Right lobe of liver (tissue), 6 donors: ENCODE measurements at regions not wholly inside any gene's neighbourhood (a gene's known extent, or its start where the extent isn't known, plus 50 kb on each side); places are given as distances from the start of the nearest gene placed in this dataset.

Source experiments
- ATAC-seq, 4 donors: fragments of 200-7000 bp; cut with Tn5 transposase; one replicate each; pipeline ENCODE4 v1.9.1; 2020; ENCODE audit warnings: mild to moderate bottlenecking in 4 of 4, moderate library complexity in 4 of 4
- DNase-seq, 3 donors: peaks; one replicate each; pipeline ENCODE4 v3.0.0-alpha.2; 2020
- H3K27ac ChIP-seq, 3 donors: fragments of 200-600 bp; one replicate each; pipeline ENCODE4 v1.8.0; 2022
- H3K27me3 ChIP-seq, 2 donors: fragments of 200-600 bp; one replicate each; pipeline ENCODE4 v1.8.0; 2022
- H3K36me3 ChIP-seq, 4 donors: fragments of 200-600 bp; sonication (generic) in 1 of 4; one replicate each; pipeline versions ENCODE4 v1.5.1 to v1.8.0; 2017 to 2022; ENCODE audit warnings: control low read depth in 1 of 4
- H3K4me1 ChIP-seq, 4 donors: fragments of 200-600 bp; sonication (generic) in 1 of 4; one replicate each; pipeline versions ENCODE4 v1.5.1 to v1.8.0; 2017 to 2022; ENCODE audit warnings: control low read depth in 1 of 4
- H3K4me3 ChIP-seq, 3 donors: fragments of 200-600 bp; one replicate each; pipeline ENCODE4 v1.8.0; 2022
- H3K9me3 ChIP-seq, 4 donors: fragments of 200-600 bp; sonication (generic) in 1 of 4; one replicate each; pipeline versions ENCODE4 v1.5.1 to v1.8.0; 2017 to 2022; ENCODE audit warnings: control low read depth in 1 of 4
- POLR2A ChIP-seq: fragments of 450-650 bp; IDR thresholded peaks from one replicate; pipeline ENCODE4 v1.6.1; 2017; ENCODE audit warnings: antibody characterized with exemption, mild to moderate bottlenecking
- WGBS: methylation state at CpG from one replicate; pipeline ENCODE4 v1.1.6; 2018; ENCODE audit warnings: low coverage, low lambda C conversion rate; ENCODE audit not compliant: insufficient coverage; ENCODE audit errors: missing lambda C conversion rate; 5-methylcytosine and 5-hydroxymethylcytosine counted together
- intact Hi-C, 2 donors: fragments of 100-400 bp; cut with DNase I; formaldehyde crosslinking; loops; one replicate each; pipeline versions ENCODE4 v1.11.2 to v1.14.1; 2022
- TF ChIP-seq, protein P1 (sequence below), 4 donors: fragments of 200-600 bp in 3 of 4; fragments of 450-650 bp in 1 of 4; IDR thresholded peaks; one replicate each; pipeline versions ENCODE4 v1.5.1 to v1.8.0; 2016 to 2022; ENCODE audit warnings: antibody characterized with exemption in 4 of 4, mild to moderate bottlenecking in 2 of 4
- donor health status: DM: no; HTN: yes; CAD: no.
- donor health status: DM: no; HTN: no; CAD: no.
- donor health status: DM: no; HTN: no; CAD: no.
- donor health status: DM: no; HTN: yes; CAD: no.
- donor health status: DM: no; HTN: yes; CAD: no.

DNA sequence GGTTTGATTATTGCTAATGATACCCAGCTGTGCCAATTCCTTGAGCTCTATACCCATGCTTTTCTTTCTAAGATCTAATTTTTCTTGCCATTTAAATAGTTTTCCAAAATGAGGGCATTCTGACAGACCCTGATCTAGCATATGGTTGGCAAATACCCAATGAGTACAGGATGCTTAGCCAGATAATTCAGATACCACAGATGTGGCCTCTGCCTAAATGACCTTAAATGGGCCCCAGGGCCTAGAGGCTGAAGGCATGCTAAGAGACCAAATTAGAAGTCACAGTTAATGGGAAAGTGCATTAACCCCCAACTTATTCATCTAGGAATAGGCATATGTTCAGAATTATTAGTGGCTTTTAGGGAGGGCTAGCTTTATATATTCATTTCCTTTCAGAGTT is 122.3 kb upstream of the CNOT2 start:
- ATAC-seq (no peak), DNase-seq (no peak)
- H3K36me3 ChIP-seq = no peaks in the 10 kb centered on the region
- no peaks in the 10 kb centered on the region for H3K9me3 ChIP-seq
- no peaks in the 10 kb centered on the region for H3K4me1 ChIP-seq
- H3K4me3 ChIP-seq = no peak overlapping the region
- intact Hi-C loops = no loop called here
- no peak overlapping the region for H3K27ac ChIP-seq
- H3K27me3 ChIP-seq = no peaks in the 10 kb centered on the region
- TF ChIP-seq POLR2A = no peak
- TF ChIP-seq, protein P1, sequence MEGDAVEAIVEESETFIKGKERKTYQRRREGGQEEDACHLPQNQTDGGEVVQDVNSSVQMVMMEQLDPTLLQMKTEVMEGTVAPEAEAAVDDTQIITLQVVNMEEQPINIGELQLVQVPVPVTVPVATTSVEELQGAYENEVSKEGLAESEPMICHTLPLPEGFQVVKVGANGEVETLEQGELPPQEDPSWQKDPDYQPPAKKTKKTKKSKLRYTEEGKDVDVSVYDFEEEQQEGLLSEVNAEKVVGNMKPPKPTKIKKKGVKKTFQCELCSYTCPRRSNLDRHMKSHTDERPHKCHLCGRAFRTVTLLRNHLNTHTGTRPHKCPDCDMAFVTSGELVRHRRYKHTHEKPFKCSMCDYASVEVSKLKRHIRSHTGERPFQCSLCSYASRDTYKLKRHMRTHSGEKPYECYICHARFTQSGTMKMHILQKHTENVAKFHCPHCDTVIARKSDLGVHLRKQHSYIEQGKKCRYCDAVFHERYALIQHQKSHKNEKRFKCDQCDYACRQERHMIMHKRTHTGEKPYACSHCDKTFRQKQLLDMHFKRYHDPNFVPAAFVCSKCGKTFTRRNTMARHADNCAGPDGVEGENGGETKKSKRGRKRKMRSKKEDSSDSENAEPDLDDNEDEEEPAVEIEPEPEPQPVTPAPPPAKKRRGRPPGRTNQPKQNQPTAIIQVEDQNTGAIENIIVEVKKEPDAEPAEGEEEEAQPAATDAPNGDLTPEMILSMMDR (IDR thresholded peaks at IDR 0.05) = no peak

DNA sequence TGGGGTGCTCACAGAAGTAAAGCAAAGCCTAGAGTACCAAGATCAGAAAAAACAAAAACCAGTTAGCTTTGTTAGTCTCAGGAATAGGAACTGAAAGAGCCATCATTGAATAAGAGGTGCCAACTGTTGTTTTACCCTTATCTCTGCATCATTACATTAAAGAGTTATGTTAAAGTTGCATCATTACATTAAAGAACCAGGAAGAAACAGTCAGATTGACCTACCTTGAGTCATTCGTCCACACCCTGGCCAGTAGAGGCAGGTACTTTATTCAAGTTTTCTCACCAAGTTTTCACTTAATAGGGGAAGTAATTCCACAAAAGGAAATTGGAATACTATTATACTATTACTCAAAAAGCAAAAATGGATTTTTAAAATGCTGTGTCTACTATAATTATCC is 121.7 kb upstream of the CNOT2 start:
- 69% methylated on average over 1 of the region's 1 CpG for WGBS
- TF ChIP-seq, protein P1 (IDR thresholded peaks at IDR 0.05) = no peak
- TF ChIP-seq POLR2A = no peak
- no peak for ATAC-seq

DNA sequence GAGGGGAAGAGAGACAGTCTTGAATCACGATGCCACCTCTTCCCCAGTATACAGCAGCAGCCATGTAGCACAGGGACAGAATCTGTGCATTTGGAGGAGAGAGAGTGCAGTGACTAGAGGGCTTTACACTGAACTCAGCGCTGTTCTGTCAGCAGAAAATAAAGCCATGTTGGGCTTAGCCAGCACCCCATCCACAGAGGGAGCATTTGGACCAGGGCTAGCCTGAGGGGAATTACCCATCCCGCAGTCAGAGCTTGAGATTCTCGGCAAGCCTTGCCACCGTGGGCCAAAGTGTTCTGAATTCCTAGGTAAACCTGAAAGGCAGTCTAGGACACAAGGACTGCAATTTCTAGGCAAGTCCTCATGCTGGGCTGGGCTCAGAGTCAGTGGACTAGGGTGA is 120.4 kb upstream of the CNOT2 start:
- WGBS = 43% methylated on average over 1 of the region's 5 CpGs
- H3K4me1 ChIP-seq = no peaks in the 10 kb centered on the region
- no peaks in the 10 kb centered on the region for H3K9me3 ChIP-seq
- no peaks in the 10 kb centered on the region for H3K27me3 ChIP-seq
- ATAC-seq (no peak), DNase-seq (no peak)
- H3K27ac ChIP-seq = no peak overlapping the region
- intact Hi-C loops = no loop called here
- no peaks in the 10 kb centered on the region for H3K36me3 ChIP-seq
- H3K4me3 ChIP-seq = no peak overlapping the region
- TF ChIP-seq, protein P1 (IDR thresholded peaks at IDR 0.05) = no peak
- TF ChIP-seq POLR2A = no peak

More for the DNA sequence above, 121.7 kb upstream of the CNOT2 start:
- Histone ChIP-seq H3K27ac (no peak overlapping the region), H3K36me3 (no peaks in the 10 kb centered on the region), H3K9me3 (no peaks in the 10 kb centered on the region), H3K4me3 (no peak overlapping the region), H3K4me1 (no peaks in the 10 kb centered on the region), H3K27me3 (no peaks in the 10 kb centered on the region)
- intact Hi-C loops = no loop called here
- DNase-seq = no peak

DNA sequence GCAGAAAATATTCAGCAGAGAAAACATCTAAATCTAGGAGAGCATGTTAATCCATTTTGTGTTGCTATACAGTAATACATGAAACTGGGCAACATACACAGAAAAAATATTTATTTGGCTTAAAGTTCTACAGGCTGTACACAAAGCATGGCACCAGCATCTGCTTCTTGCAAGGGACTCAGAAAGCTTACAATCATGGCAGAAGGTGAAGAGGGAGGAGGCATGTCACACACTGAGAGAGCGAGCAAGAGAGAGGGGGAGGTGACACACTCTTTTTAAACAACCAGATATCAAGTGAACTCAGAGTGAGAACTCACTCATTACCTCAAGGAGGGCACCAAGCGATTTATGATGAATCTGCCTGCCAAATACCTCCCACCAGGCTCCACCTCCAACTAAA is 94.2 kb upstream of the CNOT2 start:
- Histone ChIP-seq H3K4me1 (no peaks in the 10 kb centered on the region), H3K27me3 (no peaks in the 10 kb centered on the region), H3K27ac (no peak overlapping the region), H3K9me3 (no peaks in the 10 kb centered on the region), H3K36me3 (no peaks in the 10 kb centered on the region), H3K4me3 (no peak overlapping the region)
- TF ChIP-seq, protein P1 (IDR thresholded peaks at IDR 0.05) = no peak
- no peak for TF ChIP-seq POLR2A
- intact Hi-C loops = no loop called here
- no peak for DNase-seq
- 50% methylated on average over 2 of the region's 2 CpGs for WGBS
- ATAC-seq = no peak

DNA sequence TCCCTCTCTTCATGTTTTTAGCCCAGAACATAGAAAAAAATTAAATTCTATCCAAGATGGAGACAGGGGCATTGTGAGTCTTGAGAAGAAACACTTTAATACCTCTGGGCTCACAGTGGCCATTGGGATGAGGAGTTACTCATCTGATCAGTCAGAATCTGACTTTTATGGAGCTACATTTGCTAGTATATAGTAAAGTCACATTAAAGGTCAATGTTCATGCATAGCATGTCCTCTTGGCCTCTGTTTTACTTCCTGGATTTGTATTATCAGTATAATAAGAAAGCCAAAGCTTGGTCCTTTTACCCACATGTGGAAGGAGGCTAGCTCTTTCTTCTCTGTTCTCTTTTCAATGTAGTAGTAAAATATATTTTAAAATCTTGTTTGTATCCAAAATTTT is 93.6 kb upstream of the CNOT2 start:
- Histone ChIP-seq H3K4me1 (no peaks in the 10 kb centered on the region), H3K27ac (no peak overlapping the region), H3K9me3 (no peaks in the 10 kb centered on the region), H3K27me3 (no peaks in the 10 kb centered on the region), H3K4me3 (no peak overlapping the region), H3K36me3 (no peaks in the 10 kb centered on the region)
- no peak for DNase-seq
- intact Hi-C loops = no loop called here
- no peak for ATAC-seq
- TF ChIP-seq, protein P1 (IDR thresholded peaks at IDR 0.05) = no peak
- TF ChIP-seq POLR2A = no peak
